HG02981 (cell line): ENCODE measurements at regions not wholly inside any gene's neighbourhood (a gene's known extent, or its start where the extent isn't known, plus 50 kb on each side); places are given as distances from the start of the nearest gene placed in this dataset.

Source experiments
- ATAC-seq: cut with Tn5 transposase; IDR thresholded peaks from one replicate; pipeline ENCODE4 v1.9.1; 2021; ENCODE audit warnings: mild to moderate bottlenecking, moderate library complexity; ENCODE audit not compliant: unreplicated experiment

DNA sequence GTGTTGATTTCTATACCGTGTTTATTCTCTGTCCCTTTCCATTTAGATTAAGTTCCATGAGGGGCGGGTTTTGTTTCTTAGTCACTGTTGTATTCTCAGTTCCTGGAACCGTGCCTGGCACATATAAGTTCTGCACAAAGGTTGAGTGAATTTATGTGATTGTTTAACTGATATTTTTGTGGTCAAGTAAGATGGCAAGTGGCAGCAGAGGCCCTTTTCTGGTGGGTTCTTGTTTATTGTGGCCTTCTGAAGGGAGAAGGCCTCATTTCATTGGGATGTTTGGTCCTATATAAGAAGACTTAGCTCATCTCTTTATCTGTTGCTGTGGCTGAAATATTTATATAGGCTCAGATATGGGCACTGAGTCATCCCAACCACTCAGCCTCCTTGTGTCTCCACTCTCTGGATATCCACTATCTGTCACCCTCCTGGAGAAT, 262.5 kb downstream of the PSAT1 start:
- ATAC-seq: no peak

DNA sequence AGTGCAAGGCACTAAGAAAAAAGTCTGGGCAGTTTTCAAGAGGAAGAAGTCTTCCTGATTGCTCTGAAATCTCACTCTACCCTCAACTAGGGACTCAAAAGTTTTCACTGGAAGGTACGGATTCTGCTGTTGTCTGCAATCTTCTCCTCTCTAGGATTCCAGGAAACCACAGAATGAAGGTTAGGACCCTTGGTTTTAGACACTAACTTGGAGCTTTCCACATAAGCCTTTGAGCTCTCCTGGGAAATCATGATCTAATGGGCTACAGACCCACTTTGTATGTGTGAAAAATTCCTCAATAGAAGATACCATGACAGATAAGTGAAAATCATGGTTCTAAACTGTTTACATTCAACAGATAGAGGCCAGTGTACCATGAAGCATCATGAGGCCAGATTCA, 265.1 kb downstream of the PSAT1 start:
- ATAC-seq: no peak

DNA sequence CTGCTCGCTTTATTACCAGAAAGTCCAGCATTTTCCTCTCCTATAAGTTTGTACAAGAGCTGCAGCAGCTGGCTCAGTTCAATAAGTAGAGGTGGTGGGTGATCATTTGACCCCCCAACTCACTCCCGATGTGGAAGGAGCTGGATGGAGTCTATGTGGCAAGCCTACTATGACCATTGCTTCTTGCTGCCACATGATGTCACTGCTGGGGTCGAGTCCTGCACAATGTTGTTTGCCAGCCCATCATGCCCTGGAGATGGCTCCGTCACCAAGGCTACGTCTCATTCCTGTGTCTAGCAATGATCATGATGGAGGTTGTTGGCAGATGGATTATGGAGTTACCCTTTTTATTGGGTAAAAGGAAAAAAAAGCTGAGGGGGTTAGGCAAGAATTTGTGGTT, 266.3 kb downstream of the PSAT1 start:
- no peak for ATAC-seq

DNA sequence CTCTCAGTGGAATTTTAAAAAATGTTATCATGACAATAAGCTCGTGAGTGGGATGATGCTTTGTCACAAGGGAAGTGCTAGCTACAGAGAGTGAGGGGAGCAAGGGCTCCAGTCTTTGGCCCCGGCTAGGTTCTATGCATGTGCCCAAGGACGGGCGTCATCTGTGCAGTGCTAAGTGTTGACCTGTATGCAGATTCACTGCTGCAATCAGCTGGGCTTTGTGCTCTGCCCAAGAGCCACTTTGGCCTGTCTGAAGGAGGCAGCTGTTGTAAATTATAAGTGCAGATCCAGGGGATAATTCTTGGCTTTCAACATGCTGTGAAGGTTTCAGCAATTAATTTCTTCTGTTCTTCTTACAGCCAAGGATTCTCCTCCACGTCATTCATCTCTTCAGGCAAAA, 268.6 kb downstream of the PSAT1 start:
- no peak for ATAC-seq

DNA sequence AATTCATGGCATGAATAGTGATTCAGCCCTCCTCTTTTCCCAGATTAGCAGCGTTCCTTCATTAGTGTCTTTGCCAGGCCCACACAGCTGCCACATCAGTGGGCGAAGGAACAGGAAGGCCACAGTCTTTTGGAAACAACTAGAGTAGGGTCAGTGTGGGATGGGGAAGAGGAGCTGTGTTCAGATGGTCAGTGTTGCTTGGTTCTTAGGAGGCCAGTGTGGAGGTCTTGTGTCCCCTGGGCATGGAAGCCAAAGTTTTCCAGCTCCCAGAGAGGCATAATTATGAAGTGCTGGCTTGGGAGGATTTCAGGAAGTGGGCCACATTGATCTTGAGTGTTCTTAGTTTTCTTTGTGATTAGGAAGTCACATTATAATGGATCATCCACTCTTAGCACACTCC, 269.6 kb downstream of the PSAT1 start:
- no peak for ATAC-seq

DNA sequence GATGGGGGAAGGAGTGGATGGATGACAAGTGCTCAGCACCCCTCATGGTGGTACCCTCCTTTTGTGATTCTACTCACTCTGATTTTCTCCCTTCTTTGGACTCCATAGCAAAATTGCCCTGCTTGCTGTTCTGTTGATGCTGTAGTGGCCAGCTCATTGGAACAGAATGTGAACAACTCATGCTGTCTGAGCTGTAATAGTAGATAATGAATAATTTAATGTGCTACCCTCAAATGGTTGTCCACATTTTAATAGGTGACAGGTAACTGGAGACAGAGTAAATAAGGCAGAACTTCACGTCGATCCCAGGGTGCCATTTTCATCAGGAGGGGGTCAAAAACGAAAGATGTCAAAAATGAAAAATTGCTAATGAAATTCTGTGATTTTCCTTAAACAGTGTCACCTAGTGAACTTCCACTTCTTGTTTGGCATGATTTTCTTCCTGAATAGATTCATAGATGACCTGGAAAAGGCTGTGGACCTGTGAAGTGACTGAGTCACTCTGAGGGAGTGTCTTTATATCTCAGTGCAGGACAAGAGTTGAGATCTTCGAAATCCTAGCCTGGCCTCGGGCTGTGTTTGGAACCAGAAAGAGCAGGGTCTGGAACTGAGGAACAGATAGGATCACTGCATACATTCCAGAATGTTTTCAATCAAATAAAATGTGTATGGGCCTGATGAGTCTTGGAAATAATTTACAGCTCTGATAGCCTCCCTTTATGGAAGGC, 270.2 kb downstream of the PSAT1 start:
- no peak for ATAC-seq

DNA sequence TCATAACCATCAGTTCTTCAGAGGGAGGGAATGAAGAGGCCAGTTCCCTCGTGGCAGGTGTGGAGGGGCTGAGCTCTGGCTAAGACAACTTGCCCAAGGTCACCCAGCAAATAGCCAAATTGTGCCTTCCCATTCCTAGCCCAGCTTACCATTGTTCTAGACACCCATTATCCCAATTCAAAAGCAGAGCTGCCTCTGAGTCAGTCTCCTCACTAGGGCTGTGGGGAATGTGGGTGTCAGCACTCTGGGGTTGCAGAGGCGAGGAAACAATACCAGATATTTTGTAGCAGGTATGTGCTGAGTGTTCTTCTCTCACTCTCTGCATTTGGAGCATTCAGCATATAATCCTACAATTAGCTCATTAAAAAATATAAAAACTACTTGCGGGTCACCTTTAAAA, 270.8 kb downstream of the PSAT1 start:
- ATAC-seq: no peak

DNA sequence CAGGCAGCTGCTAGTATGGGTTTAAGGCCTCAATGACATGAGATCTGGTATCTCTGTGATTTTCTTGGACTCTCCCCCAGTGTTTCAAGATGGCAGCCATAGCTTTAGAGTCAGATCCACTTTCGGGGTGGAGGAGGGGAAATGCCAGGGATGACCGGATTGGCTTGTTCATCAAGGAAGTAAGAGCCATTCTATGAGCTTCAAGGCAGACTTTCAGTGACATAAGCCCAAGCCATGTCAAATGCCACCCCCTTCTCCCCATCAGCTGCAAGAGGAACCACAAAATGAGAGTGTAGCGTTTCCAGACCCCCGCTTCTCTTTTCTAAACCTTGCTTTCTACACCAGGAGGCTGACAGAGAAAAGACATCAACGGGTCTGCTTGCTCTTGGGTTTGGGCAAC, 271.8 kb downstream of the PSAT1 start:
- ATAC-seq: no peak

DNA sequence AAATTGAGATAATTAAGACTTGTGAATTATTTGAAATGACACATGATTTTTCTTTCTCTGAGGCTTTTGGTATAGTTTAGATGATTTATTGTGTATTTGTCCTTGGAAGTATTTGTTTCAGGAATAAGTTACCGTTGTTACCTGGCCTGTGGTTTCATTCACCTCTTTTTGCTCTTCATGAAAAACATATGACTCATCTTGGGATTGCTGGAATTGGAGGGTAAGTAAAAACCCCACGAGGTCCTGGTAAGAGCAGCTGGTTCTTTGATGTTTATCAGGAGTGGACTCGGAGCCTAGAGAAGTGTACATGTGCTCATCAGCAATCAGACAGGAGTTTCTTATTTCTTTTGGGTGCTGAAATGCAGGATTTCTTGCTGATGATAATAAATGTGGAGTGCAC, 275.3 kb downstream of the PSAT1 start:
- no peak for ATAC-seq

DNA sequence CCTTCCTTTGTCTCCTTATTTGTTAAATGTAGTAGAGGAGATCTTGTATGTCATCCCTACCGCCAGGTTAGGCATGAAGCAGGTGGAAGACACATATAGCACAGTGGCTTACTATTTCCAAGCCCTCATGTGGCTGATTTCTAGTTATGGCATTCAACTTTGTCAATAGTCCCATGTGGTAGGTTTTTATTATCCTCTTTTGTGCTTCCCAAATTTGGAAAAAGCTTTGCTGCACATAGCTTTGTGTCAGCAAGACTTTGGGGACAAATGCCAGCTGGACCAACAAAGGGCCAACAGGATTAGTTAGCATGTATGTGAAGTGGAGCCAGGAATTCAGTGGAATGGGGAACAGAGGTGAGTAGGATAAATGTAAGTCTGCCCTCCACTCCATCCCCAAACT, 276.3 kb downstream of the PSAT1 start:
- ATAC-seq: no peak

DNA sequence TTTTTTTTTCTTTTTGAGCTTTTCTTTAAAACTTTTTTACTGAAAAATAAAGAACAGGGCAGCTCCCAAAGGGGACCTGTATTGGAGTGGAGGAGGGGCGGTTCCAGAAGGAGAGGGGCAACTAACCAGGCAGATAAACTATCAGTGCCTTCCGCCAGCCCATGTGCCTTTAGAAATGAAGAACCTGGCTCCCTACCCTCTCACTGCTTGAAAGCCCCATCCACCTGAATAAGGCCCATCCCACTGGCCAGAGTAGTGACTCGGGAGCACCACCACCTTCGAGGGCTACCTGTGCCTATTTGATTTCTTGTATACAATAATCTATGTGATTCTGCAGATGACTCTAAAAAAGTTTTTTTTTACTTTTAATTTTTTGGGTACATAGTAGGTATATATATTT, 276.7 kb downstream of the PSAT1 start:
- no peak for ATAC-seq

DNA sequence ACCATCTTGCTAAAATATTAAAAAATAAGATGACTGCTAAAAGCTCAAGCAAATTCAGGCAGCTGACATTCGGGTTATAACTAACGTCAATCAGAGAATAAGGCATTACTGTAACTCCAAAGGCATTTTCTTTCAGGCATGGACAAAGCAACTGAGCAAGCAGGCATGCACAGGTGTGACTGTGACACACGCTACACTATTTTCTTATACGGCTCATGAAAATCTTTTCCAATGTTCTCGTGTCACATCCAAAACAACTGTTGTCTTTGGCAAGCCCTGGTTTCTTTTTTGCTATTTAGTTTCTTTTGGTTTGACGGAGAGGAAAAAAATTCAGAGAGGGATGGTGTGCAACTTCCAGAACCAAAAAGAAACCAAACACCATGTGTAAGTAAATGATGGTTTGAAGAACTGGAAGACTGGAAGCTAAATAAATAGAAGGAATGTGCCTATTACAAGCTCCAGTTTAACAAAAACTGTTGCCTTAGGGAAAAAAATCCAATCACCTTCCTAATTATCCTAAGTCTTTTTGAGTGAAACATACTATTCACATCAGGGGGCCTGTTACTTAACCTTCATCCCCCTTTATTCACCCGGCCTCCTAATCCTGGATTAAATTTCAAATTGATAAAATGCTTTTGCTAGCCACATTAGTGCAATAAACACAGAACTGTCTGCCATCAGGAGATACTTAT, 277.6 kb downstream of the PSAT1 start:
- no peak for ATAC-seq

DNA sequence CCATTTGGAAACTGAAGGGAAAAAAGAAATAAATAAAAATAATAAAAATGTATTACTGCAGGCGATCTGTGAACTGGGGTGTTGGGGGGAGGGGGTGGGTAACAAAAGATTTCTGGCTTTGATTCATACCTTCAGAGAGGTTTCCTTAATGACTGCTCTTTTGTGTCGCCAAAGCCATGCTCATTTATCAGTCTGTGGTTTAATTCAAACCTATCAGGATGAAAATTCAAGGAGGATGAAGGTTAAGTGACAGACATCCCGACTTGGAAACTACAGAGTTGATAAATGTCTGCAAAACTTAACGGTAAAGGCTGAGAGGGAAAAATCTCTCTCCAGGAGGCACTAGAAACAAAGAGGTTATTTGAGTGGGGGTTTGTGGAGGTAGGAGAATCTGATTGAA, 278.2 kb downstream of the PSAT1 start:
- no peak for ATAC-seq

DNA sequence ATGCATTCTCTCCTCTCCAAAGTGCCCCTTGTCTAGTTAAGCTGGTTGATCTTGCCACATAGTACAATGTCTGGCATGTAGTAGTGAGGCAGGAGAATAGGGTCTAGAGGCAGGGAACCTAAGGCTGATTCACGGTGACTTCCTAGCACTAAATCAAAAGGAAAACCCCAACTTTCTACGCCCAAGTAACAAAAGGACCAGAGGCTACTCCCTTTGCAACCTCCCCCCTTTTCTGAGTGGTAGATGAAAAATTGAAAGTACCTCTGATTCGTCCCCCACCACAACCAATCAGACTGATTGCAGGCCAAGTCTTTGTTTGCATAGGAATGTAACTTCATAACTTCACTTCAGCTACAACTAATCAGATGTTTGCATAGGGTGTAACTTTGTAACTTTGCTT, 278.8 kb downstream of the PSAT1 start:
- no peak for ATAC-seq

DNA sequence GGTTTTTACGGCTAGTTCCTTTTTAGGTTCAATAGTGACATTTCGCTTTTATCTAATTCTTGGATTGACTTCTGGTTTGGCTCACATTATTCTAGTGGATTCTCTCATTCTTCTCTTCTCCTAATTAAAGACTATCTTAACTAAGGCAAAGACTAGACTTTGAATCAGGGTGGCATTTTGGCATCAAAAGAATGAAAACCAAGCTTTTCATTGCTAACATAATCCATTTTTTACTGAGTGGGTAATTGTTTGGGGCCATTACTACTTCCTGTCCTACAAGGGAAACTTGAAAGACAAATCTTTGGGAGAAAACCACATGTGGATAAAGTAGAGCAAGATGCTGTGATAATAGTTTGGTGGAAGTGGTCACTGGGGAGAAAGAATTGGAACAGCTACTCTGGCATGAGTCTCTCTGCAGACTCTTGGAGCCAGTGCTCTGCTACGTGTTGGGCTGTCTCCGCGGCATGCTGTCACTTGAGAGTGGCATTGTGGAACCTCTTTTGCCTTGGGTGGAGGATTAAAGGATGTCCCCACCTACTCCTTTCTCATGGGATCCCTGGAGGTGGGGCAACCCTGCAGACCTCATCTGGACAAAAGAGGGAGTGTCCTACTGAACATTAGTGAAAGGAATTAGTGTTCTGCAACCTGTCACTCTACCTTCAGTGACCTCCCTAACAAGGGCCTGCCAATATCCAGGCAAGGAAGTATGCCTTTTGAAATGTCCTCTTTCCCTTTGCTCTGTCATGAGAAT, 280.4 kb downstream of the PSAT1 start:
- ATAC-seq: no peak

DNA sequence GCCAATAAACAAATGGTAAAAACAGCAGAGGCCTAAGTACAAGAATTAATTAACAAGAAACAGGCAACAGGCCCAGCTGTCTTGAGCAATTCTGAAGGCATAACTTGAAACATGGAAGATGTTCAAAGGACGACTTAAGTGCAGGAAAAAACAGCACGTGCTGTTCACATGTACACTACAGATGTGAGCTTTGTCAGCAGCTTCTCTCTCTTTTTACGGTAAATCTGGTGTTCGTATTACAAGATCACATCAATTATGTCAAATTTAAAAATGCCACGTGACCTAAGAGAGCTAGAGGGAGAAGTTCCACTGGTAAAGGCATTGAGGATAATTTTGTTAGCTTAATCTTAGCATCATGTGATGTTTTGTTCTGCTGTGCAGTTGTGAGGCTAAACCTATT, 281.1 kb downstream of the PSAT1 start:
- ATAC-seq: no peak

DNA sequence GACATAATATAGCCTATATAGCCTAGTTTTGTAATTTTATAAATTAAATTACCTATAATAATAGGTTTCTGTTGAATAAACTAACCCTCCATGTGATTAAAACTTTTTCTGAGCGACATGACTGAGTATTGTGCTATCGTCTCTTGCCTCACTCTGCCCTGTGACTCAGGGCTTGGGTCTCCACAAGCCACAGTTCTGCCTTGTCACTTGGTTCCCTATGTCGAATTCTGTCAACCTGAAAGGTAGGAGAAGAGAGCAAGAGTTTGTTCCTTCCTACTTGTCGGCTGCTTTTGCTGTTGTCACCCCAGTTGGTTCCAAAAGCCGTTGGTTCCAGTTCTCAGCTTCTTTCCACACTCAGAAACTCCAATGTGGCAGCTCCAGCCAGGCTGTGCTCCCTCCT, 285.9 kb downstream of the PSAT1 start:
- ATAC-seq: no peak

DNA sequence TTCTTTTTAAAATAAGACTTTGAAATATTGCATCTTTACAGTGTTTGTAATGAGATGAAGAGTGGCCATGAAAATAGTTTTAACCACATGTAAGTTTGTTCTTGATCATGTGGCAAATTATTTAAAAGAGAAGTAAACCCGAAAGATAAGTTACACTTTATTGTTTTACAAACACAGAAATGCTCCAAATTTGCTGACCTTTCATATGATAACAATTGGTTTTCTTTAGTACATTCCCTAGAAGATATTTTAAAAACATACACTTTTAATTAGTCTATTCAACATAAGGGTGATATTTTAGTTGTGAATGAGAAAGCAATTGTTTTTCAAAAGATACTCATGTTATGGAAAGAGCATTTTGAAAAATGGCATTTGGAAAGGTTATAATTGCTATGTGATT, 287.7 kb downstream of the PSAT1 start:
- no peak for ATAC-seq

DNA sequence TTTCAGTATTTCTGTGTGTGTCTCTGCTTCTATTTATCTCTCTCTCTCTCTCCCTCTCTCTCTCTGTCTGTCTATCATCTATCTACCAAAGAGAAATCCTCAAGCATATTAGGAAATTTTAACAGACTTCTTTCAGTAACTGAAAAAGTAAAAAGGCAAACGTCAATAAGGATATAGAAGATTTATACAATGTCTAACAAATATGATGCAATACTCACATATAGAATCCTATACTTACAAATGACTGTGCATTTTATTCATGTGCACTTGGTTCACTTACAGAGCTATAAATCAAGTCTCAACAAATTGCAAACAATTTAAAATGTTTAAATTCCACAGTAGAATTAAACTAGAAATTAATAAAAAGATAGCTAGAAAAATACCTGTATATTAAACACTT, 289.0 kb downstream of the PSAT1 start:
- no peak for ATAC-seq

DNA sequence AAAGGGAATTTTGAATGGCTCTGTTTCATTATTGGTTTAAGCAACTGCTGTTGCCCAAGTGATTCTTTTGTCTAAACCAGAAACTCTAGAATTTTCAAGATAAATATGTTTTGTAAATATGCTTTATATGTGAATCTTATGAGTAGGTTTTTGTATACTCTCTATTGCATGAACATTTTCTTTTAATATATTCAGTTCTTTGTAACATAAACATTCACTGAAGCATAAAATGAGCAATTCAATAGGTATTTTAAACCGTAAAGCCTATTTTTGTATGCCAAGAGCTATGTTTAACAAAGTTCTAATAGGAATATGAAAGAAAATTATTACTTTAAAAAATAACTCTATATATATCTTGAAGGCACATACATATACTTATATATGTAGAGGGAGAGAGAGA, 293.1 kb downstream of the PSAT1 start:
- no peak for ATAC-seq

DNA sequence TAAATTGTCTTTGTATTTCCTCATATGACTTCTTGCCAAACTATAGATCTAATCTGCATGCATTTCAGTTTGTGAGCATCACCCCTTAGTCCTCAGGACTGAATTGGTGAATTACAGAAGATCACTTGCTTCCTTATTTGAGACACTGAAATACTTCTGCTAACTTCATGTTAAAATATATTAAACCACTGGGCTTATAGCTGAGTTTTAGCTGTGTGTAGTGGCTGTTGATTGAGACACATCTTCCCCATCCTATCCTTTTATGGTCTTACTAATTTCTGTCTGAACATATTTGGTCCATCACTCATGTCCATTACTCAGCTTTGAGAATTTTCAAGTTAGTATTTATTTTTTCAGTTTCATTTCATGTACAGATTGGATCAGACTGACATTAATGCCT, 295.9 kb downstream of the PSAT1 start:
- no peak for ATAC-seq
